Esophagus muscularis mucosa (tissue), 4 donors: ENCODE measurements at regions not wholly inside any gene's neighbourhood (a gene's known extent, or its start where the extent isn't known, plus 50 kb on each side); places are given as distances from the start of the nearest gene placed in this dataset.

Experiments
- DNase-seq: peaks from one replicate; pipeline ENCODE4 v3.0.0-alpha.2; 2017; ENCODE audit errors: extremely low spot score
- H3K27ac ChIP-seq, 4 donors: fragments of 200-600 bp; sonication (generic); replicated peaks in 1 of 4; 1 replicate in 3 of 4; 2 replicates in 1 of 4; pipeline ENCODE4 v1.5.1; 2016 to 2019; ENCODE audit warnings: mild to moderate bottlenecking in 1 of 4
- H3K27me3 ChIP-seq, 4 donors: fragments of 200-600 bp; sonication (generic); one replicate each; pipeline versions ENCODE4 v1.5.1 to v1.6.0; 2016 to 2019
- H3K36me3 ChIP-seq, 4 donors: fragments of 200-600 bp; sonication (generic); one replicate each; pipeline ENCODE4 v1.5.1; 2016 to 2019
- H3K4me1 ChIP-seq, 4 donors: fragments of 200-600 bp; sonication (generic); one replicate each; pipeline ENCODE4 v1.5.1; 2016 to 2019
- H3K4me3 ChIP-seq, 4 donors: fragments of 200-600 bp; sonication (generic); 1 replicate in 2 of 4; 2 replicates in 2 of 4; pipeline ENCODE4 v1.5.1; 2016 to 2019; ENCODE audit warnings: mild to moderate bottlenecking in 4 of 4, moderate library complexity in 1 of 4
- H3K9me3 ChIP-seq, 4 donors: fragments of 200-600 bp; sonication (generic); 1 replicate in 3 of 4; 2 replicates in 1 of 4; pipeline ENCODE4 v1.5.1; 2016 to 2019
- EP300 ChIP-seq: sonication (generic); formaldehyde crosslinking; IDR thresholded peaks from one replicate; pipeline ENCODE4 v1.6.1; 2017; ENCODE audit warnings: antibody characterized with exemption
- POLR2A ChIP-seq: fragments of 450-650 bp; IDR thresholded peaks from one replicate; pipeline ENCODE4 v1.6.1; 2017; ENCODE audit warnings: antibody characterized with exemption, moderate library complexity, mild to moderate bottlenecking, low read depth
- POLR2AphosphoS5 ChIP-seq, 2 donors: sonication (generic); formaldehyde crosslinking; IDR thresholded peaks; one replicate each; pipeline ENCODE4 v1.6.1; 2017; ENCODE audit warnings: antibody characterized with exemption in 2 of 2
- WGBS: methylation state at CpG from one replicate; pipeline ENCODE4 v1.1.5; 2018; 5-methylcytosine and 5-hydroxymethylcytosine counted together
- intact Hi-C: fragments of 100-400 bp; cut with DNase I; formaldehyde crosslinking; loops from one replicate; pipeline ENCODE4 v1.15.1; 2023
- TF ChIP-seq, protein P1 (sequence below), 3 experiments: fragments of 200-600 bp in 2 of 3; fragments of 450-650 bp in 1 of 3; sonication (generic) in 2 of 3; IDR thresholded peaks; one replicate each; pipeline ENCODE4 v1.5.1; 2017 to 2019; ENCODE audit warnings: antibody characterized with exemption in 3 of 3, mild to moderate bottlenecking in 2 of 3, moderate library complexity in 1 of 3

DNA sequence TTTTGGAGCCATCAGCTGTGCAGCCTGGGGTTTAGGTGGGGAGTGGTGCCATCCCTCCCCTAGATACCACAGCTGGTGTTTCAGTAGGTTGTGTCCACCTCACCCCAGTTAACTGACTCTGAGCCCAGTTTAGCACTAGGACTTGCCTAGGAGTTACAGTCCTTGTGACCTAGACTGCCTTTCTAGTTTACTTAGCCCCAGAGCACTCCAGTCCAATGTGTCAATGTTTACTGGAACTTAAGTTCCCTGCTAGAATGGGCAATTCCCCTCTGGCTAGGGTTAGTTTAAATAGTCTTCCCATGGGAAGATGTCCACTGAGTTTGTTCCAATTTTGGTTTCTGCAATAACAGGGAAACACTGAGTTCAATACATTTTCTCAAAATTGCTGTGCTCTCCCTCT is 909.2 kb downstream of the CCDC85A start:
- Histone ChIP-seq H3K27ac (no peak overlapping the region), H3K36me3 (no peaks in the 10 kb centered on the region), H3K27me3 (no peaks in the 10 kb centered on the region), H3K9me3 (peaks cover 0 to 10% (median 2%) of the 10 kb centered on the region in 4 donors), H3K4me3 (no peak overlapping the region), H3K4me1 (no peaks in the 10 kb centered on the region)
- DNase-seq, result no peak
- intact Hi-C loops, result no loop called here
- TF ChIP-seq, protein P1, sequence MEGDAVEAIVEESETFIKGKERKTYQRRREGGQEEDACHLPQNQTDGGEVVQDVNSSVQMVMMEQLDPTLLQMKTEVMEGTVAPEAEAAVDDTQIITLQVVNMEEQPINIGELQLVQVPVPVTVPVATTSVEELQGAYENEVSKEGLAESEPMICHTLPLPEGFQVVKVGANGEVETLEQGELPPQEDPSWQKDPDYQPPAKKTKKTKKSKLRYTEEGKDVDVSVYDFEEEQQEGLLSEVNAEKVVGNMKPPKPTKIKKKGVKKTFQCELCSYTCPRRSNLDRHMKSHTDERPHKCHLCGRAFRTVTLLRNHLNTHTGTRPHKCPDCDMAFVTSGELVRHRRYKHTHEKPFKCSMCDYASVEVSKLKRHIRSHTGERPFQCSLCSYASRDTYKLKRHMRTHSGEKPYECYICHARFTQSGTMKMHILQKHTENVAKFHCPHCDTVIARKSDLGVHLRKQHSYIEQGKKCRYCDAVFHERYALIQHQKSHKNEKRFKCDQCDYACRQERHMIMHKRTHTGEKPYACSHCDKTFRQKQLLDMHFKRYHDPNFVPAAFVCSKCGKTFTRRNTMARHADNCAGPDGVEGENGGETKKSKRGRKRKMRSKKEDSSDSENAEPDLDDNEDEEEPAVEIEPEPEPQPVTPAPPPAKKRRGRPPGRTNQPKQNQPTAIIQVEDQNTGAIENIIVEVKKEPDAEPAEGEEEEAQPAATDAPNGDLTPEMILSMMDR (IDR thresholded peaks at IDR 0.05), result no peak
- no peak for TF ChIP-seq POLR2A
- TF ChIP-seq POLR2AphosphoS5 (IDR thresholded peaks at IDR 0.05), result no peak
- TF ChIP-seq EP300, result no peak

DNA sequence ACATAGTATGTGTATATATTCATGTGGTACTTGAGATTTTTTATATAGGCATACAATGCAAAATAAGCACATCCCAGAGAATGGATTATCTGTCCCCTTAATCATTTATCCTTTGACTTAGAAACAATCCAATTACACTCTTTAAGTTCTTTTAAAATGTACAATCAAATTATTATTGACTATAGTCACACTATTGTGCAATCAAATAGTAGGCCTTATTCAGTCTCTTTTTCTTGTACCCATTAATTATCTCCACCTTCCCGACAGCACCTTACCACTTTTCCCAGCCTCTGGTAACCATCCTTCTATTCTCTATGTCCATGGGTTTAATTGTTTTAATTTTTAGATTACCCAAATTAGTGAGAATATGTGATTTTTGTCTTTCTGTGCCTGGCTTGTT is 914.1 kb downstream of the CCDC85A start:
- H3K9me3 ChIP-seq, result peaks cover 0 to 14% (median 4%) of the 10 kb centered on the region in 4 donors
- H3K4me3 ChIP-seq, result no peak overlapping the region
- no peaks in the 10 kb centered on the region for H3K36me3 ChIP-seq
- H3K27ac ChIP-seq, result no peak overlapping the region
- no peaks in the 10 kb centered on the region for H3K27me3 ChIP-seq
- DNase-seq, result no peak
- WGBS, result 94% methylated on average over 1 of the region's 1 CpG
- TF ChIP-seq, protein P1 (IDR thresholded peaks at IDR 0.05), result no peak
- TF ChIP-seq EP300 (no peak), POLR2A (no peak), POLR2AphosphoS5 (IDR thresholded peaks at IDR 0.05) (no peak)
- H3K4me1 ChIP-seq, result no peaks in the 10 kb centered on the region
- intact Hi-C loops, result no loop called here

DNA sequence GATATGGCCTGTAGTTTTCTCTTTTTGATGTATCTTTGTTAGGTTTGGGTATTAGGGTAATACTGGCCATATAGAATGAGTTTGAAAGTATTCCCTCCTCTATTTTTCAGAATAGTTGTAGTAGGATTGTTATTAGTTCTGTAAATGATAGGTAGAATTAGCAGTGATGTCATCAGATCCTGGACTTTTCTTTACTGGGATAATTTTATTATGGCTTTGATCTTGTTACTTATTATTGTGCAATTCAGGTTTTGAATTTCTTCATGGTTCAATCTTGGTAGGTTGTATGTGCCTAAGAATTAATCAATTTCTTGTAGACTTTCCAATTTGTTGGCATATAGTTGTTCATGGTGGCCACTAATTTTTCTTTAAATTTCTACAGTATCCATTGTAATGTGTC is 916.6 kb downstream of the CCDC85A start:
- Histone ChIP-seq H3K4me3 (no peak overlapping the region), H3K27ac (no peak overlapping the region), H3K4me1 (no peaks in the 10 kb centered on the region), H3K36me3 (no peaks in the 10 kb centered on the region), H3K27me3 (no peaks in the 10 kb centered on the region), H3K9me3 (peaks cover 0 to 7% (median 3%) of the 10 kb centered on the region in 4 donors)
- TF ChIP-seq EP300, result no peak
- TF ChIP-seq, protein P1 (IDR thresholded peaks at IDR 0.05), result no peak
- TF ChIP-seq POLR2A, result no peak
- no peak for TF ChIP-seq POLR2AphosphoS5 (IDR thresholded peaks at IDR 0.05)
- no peak for DNase-seq
- intact Hi-C loops, result no loop called here

DNA sequence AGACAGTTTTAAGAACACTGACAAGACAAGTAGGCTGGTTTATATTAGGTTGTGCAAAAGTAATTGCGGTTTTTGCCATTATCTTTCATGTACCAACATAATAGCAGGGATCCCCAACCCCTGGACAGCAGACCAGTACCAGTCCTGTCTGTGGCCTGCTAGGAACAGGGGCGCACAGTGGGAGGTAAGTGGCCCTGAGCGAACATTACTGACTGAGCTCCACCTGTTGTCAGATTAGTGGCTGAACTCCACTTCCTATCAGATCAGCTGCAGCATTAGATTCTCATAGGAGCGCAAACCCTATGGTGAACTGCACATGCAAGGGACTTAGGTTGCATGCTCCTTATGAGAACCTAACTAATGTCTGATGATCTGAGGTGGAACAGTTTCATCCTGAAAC is 921.9 kb downstream of the CCDC85A start:
- Histone ChIP-seq H3K4me3 (no peak overlapping the region), H3K9me3 (peaks cover 0 to 12% (median 2%) of the 10 kb centered on the region in 4 donors), H3K4me1 (no peaks in the 10 kb centered on the region), H3K27me3 (no peaks in the 10 kb centered on the region), H3K27ac (no peak overlapping the region), H3K36me3 (no peaks in the 10 kb centered on the region)
- 86% methylated on average over 4 of the region's 4 CpGs for WGBS
- intact Hi-C loops, result no loop called here
- no peak for DNase-seq
- TF ChIP-seq, protein P1 (IDR thresholded peaks at IDR 0.05), result no peak
- TF ChIP-seq EP300 (no peak), POLR2AphosphoS5 (IDR thresholded peaks at IDR 0.05) (no peak), POLR2A (no peak)

DNA sequence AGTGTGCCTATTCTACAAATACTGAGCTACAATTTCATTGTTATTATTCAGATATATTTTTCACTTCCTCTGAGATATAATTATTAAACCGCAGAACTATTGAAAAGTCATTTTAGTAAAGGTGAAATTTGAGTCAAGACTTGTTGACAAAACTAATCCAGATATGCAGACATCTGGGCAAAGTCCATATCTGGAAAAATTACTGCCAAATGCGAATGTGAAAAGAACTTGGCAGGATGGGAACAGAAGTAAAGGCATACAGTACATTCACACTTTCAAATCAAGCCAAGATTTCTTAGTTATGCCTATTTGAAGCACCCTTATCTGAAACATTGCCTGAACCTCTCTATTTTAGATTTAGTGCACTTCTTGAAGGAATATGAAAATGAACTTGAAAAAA is 923.6 kb downstream of the CCDC85A start:
- H3K9me3 ChIP-seq, result peaks cover 0 to 12% (median 2%) of the 10 kb centered on the region in 4 donors
- H3K4me3 ChIP-seq, result no peak overlapping the region
- no peak for DNase-seq
- TF ChIP-seq, protein P1 (IDR thresholded peaks at IDR 0.05), result no peak
- no peak for TF ChIP-seq POLR2A
- TF ChIP-seq EP300, result no peak
- no peak for TF ChIP-seq POLR2AphosphoS5 (IDR thresholded peaks at IDR 0.05)
- WGBS, result 59% methylated on average over 2 of the region's 2 CpGs
- no peaks in the 10 kb centered on the region for H3K36me3 ChIP-seq
- H3K4me1 ChIP-seq, result no peaks in the 10 kb centered on the region
- intact Hi-C loops, result no loop called here
- no peak overlapping the region for H3K27ac ChIP-seq
- no peaks in the 10 kb centered on the region for H3K27me3 ChIP-seq
